Epithelial cell of esophagus (primary cell): ENCODE measurements at regions not wholly inside any gene's neighbourhood (a gene's known extent, or its start where the extent isn't known, plus 50 kb on each side); places are given as distances from the start of the nearest gene placed in this dataset.
A peak's percentile ranks its signal among the peaks of the same experiment; 100 is the strongest.

Experiments
- DNase-seq: peaks from one replicate; pipeline ENCODE4 v3.0.0; 2010; ENCODE audit warnings: low read depth
- H3K4me3 ChIP-seq: 2 replicates; pipeline ENCODE4 v1.5.1; 2011; ENCODE audit warnings: mild to moderate bottlenecking, low read length, control low read depth
- TF ChIP-seq, protein P1 (sequence below): IDR thresholded peaks from 2 replicates; pipeline ENCODE4 v1.5.1; 2011; ENCODE audit warnings: low read depth, mild to moderate bottlenecking, low read length, control low read depth, inconsistent platforms; ENCODE audit not compliant: insufficient read depth; ENCODE audit errors: missing control alignments

GRCh38 chr1:95382000-95382786 lies 148.2 kb downstream of the RWDD3 start:
- DNase-seq: no peak
- no peak overlapping the region for H3K4me3 ChIP-seq
- TF ChIP-seq, protein P1, sequence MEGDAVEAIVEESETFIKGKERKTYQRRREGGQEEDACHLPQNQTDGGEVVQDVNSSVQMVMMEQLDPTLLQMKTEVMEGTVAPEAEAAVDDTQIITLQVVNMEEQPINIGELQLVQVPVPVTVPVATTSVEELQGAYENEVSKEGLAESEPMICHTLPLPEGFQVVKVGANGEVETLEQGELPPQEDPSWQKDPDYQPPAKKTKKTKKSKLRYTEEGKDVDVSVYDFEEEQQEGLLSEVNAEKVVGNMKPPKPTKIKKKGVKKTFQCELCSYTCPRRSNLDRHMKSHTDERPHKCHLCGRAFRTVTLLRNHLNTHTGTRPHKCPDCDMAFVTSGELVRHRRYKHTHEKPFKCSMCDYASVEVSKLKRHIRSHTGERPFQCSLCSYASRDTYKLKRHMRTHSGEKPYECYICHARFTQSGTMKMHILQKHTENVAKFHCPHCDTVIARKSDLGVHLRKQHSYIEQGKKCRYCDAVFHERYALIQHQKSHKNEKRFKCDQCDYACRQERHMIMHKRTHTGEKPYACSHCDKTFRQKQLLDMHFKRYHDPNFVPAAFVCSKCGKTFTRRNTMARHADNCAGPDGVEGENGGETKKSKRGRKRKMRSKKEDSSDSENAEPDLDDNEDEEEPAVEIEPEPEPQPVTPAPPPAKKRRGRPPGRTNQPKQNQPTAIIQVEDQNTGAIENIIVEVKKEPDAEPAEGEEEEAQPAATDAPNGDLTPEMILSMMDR: no peak

- TF ChIP-seq, protein P1: no peak
- no peak for DNase-seq
- no peak overlapping the region for H3K4me3 ChIP-seq
Observed at GRCh38 chr1:95383111-95383510, 149.1 kb downstream of the RWDD3 start.

DNA sequence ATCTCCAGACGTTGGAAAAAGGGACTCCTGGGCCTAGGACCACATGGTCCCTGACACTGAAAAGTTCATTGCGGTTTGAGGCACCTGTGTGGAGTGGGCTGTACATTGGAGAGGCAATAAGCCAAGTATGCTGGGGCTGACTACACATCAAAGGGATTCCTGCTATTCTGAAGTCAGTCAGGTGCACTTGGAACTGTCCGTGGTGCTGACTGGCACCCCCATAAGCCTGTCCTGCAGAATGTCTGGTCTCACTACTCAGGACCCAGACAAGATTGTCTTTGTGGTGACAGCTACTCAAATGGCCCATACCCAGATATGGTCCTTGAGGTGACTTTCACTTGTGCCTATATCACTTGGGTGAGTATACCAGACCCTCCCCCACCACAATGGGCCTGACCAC lies 150.6 kb downstream of the RWDD3 start:
- TF ChIP-seq, protein P1: no peak
- peak; percentile 56 for DNase-seq
- H3K4me3 ChIP-seq: no peak overlapping the region

DNA sequence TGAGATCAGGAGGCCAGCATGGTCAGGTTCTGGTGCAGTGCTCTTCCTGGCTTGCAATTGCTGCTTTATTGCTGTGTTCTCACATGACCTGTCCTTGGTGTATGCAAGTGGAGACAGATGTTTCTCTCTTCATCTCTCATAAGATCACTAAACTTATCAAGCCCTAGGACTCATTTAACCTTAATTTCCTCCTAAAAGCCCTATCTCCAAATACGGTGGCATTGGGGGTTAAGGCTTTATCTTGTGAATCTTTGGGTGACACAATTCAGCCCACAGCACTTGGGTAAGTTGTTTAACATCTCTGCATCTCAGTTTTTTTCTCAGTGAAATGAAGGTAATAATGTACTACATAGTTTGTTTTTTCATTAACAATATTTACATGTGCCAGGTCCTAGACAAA lies 152.4 kb downstream of the RWDD3 start:
- TF ChIP-seq, protein P1: no peak
- H3K4me3 ChIP-seq: no peak overlapping the region
- no peak for DNase-seq

DNA sequence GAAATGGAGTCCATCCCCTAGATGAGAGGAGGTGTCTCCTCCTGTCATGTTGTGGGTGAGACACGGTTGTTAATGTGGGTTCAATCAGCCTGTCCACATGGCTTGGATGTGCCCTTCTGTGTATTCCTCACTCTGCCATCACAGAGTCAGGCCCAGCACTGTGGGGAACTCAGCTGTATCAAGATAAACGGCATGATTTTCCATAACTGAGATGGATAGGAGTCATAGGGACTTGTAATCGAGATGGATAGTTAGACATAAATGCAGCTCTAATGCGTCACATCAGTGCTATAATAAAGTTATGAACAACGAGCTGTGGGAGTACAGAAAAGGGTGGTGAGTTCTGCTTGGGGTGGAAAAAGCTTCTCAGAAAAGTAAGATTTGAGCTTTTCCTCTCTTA lies 152.9 kb downstream of the RWDD3 start:
- TF ChIP-seq, protein P1: no peak
- H3K4me3 ChIP-seq: no peak overlapping the region
- no peak for DNase-seq

DNA sequence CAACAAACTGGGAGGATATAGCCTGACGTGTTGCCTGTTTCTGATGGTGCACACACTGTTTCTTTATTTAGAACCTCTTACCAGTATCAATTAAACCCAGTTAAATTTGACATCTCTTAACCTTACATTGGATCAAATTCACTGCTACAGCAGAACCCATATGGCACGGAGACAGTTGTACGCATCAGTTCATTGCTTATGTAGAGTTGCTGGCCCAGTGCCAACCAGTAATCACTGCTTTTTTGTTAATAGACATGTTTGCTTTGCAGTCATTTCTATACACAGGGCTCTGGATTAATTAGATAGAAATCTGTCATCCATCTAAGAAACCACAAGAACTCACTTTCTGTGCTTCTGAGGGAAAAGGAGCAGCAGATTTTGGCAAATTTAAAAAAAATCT lies 154.0 kb downstream of the RWDD3 start:
- peak; percentile 2 for DNase-seq
- H3K4me3 ChIP-seq: no peak overlapping the region
- TF ChIP-seq, protein P1: no peak

GRCh38 chr1:95393434-95393833 lies 159.4 kb downstream of the RWDD3 start:
- no peak overlapping the region for H3K4me3 ChIP-seq
- DNase-seq: no peak
- TF ChIP-seq, protein P1: no peak
